Osteocyte (in vitro differentiated cells): ENCODE measurements at regions not wholly inside any gene's neighbourhood (a gene's known extent, or its start where the extent isn't known, plus 50 kb on each side); places are given as distances from the start of the nearest gene placed in this dataset.
"Not testable (repeated sequence)": the region's sequence is repeated elsewhere in the genome, so short reads cannot be mapped to it uniquely, and the experiment has no call there.

Experiments used
- DNase-seq: peaks from one replicate; pipeline ENCODE4 v3.0.0; 2021; ENCODE audit warnings: mixed read lengths; ENCODE audit not compliant: unreplicated experiment; ENCODE audit errors: extremely low spot score
- H3K27ac Mint-ChIP-seq: one replicate; pipeline ENCODE4 v1.8.0; 2021; ENCODE audit warnings: mild to moderate bottlenecking, mixed read lengths; ENCODE audit not compliant: unreplicated experiment
- H3K27me3 Mint-ChIP-seq: one replicate; pipeline ENCODE4 v1.8.0; 2021; ENCODE audit warnings: mixed read lengths; ENCODE audit not compliant: unreplicated experiment
- H3K36me3 Mint-ChIP-seq: one replicate; pipeline ENCODE4 v1.8.0; 2021; ENCODE audit warnings: mixed read lengths; ENCODE audit not compliant: unreplicated experiment
- H3K4me1 Mint-ChIP-seq: one replicate; pipeline ENCODE4 v1.8.0; 2021; ENCODE audit warnings: mixed read lengths; ENCODE audit not compliant: unreplicated experiment
- H3K4me3 Mint-ChIP-seq: one replicate; pipeline ENCODE4 v1.8.0; 2021; ENCODE audit warnings: mild to moderate bottlenecking, moderate library complexity, mixed read lengths; ENCODE audit not compliant: unreplicated experiment
- H3K9me3 Mint-ChIP-seq: one replicate; pipeline ENCODE4 v1.8.0; 2021; ENCODE audit warnings: mixed read lengths; ENCODE audit not compliant: unreplicated experiment
- CTCF ChIP-seq: fragments of 200-600 bp; sonication (generic); IDR thresholded peaks from 2 replicates; pipeline ENCODE4 v1.5.0; 2021; ENCODE audit warnings: antibody characterized with exemption, mild to moderate bottlenecking, moderate library complexity

GRCh38 chr3:164360078-164360578, 718.2 kb downstream of the SI start:
- no peak for TF ChIP-seq CTCF
- Mint-ChIP-seq H3K9me3 (no peaks in the 10 kb centered on the region), H3K36me3 (no peaks in the 10 kb centered on the region), H3K27me3 (no peaks in the 10 kb centered on the region), H3K27ac (no peak overlapping the region), H3K4me1 (peaks cover 7% of the 10 kb centered on the region), H3K4me3 (no peak overlapping the region)
- no peak for DNase-seq

- Mint-ChIP-seq H3K27ac (no peak overlapping the region), H3K27me3 (no peaks in the 10 kb centered on the region), H3K4me1 (peaks cover 12% of the 10 kb centered on the region), H3K36me3 (peaks cover 2% of the 10 kb centered on the region), H3K9me3 (peaks cover 4% of the 10 kb centered on the region), H3K4me3 (no peak overlapping the region)
- no peak for TF ChIP-seq CTCF
- no peak for DNase-seq
Measured at GRCh38 chr3:164352991-164353390, 725.3 kb downstream of the SI start.

- H3K4me3 Mint-ChIP-seq: no peak overlapping the region
- peaks cover 13% of the 10 kb centered on the region for H3K9me3 Mint-ChIP-seq
- DNase-seq: no peak
- H3K4me1 Mint-ChIP-seq: peaks cover 9% of the 10 kb centered on the region
- H3K27ac Mint-ChIP-seq: peak overlapping the region; percentile 2
- no peak for TF ChIP-seq CTCF
- no peaks in the 10 kb centered on the region for H3K27me3 Mint-ChIP-seq
- peaks cover 2% of the 10 kb centered on the region for H3K36me3 Mint-ChIP-seq
Measured at GRCh38 chr3:164351131-164351530, 727.2 kb downstream of the SI start.

- not testable (repeated sequence) for H3K4me1 Mint-ChIP-seq, DNase-seq, H3K27me3 Mint-ChIP-seq, H3K4me3 Mint-ChIP-seq, H3K9me3 Mint-ChIP-seq, H3K27ac Mint-ChIP-seq, H3K36me3 Mint-ChIP-seq
Measured at GRCh38 chr3:164342206-164342605, 736.1 kb downstream of the SI start.

- DNase-seq: no peak
- no peaks in the 10 kb centered on the region for H3K27me3 Mint-ChIP-seq
- H3K4me1 Mint-ChIP-seq: no peaks in the 10 kb centered on the region
- H3K9me3 Mint-ChIP-seq: no peaks in the 10 kb centered on the region
- no peak overlapping the region for H3K4me3 Mint-ChIP-seq
- no peak overlapping the region for H3K27ac Mint-ChIP-seq
- no peaks in the 10 kb centered on the region for H3K36me3 Mint-ChIP-seq
- TF ChIP-seq CTCF: no peak
Measured at GRCh38 chr3:164341086-164341485, 737.2 kb downstream of the SI start.

GRCh38 chr3:164340273-164340672, 738.0 kb downstream of the SI start:
- H3K4me3 Mint-ChIP-seq: no peak overlapping the region
- H3K9me3 Mint-ChIP-seq: no peaks in the 10 kb centered on the region
- H3K27me3 Mint-ChIP-seq: no peaks in the 10 kb centered on the region
- no peaks in the 10 kb centered on the region for H3K36me3 Mint-ChIP-seq
- H3K27ac Mint-ChIP-seq: no peak overlapping the region
- H3K4me1 Mint-ChIP-seq: no peaks in the 10 kb centered on the region
- no peak for DNase-seq
- TF ChIP-seq CTCF: no peak
